PC-3 (cell line): ENCODE measurements at regions not wholly inside any gene's neighbourhood (a gene's known extent, or its start where the extent isn't known, plus 50 kb on each side); places are given as distances from the start of the nearest gene placed in this dataset.

Experiments used
- EZH2 ChIP-seq: fragments of 300-600 bp; sonication (generic); IDR thresholded peaks from one replicate; pipeline ENCODE4 v1.6.1; 2017; ENCODE audit warnings: antibody characterized with exemption, mild to moderate bottlenecking, low read length; ENCODE audit not compliant: unreplicated experiment
- TF ChIP-seq, protein P1 (sequence below): fragments of 300-600 bp; sonication (generic); conservative IDR thresholded peaks from 2 replicates; pipeline ENCODE4 v1.5.1; 2017; ENCODE audit warnings: antibody characterized with exemption, low read depth, mild to moderate bottlenecking, low read length

DNA sequence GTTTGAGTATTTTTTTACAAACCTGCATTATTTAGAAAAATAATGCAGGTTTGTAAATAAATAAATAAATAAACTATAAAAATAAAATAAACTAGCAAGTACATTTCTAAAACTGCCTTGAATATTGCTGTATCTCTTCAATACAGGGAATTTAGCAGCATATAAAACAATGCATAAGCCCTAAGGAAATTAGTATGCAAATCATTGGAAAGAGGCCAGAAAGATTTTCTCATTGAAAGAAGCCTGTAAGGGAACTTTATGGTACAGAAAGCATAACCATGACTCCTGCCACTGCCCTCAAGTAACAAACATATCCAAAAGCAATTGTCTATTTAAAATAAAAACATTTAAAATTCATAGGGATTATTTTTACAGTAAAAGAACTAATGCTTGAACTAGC is 387.3 kb downstream of the HINT1 start:
- TF ChIP-seq, protein P1, sequence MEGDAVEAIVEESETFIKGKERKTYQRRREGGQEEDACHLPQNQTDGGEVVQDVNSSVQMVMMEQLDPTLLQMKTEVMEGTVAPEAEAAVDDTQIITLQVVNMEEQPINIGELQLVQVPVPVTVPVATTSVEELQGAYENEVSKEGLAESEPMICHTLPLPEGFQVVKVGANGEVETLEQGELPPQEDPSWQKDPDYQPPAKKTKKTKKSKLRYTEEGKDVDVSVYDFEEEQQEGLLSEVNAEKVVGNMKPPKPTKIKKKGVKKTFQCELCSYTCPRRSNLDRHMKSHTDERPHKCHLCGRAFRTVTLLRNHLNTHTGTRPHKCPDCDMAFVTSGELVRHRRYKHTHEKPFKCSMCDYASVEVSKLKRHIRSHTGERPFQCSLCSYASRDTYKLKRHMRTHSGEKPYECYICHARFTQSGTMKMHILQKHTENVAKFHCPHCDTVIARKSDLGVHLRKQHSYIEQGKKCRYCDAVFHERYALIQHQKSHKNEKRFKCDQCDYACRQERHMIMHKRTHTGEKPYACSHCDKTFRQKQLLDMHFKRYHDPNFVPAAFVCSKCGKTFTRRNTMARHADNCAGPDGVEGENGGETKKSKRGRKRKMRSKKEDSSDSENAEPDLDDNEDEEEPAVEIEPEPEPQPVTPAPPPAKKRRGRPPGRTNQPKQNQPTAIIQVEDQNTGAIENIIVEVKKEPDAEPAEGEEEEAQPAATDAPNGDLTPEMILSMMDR = no peak
- TF ChIP-seq EZH2 = no peak
